Natural killer cell (primary cell): ENCODE measurements at regions not wholly inside any gene's neighbourhood (a gene's known extent, or its start where the extent isn't known, plus 50 kb on each side); places are given as distances from the start of the nearest gene placed in this dataset.

Experiments used
- ATAC-seq, 3 donors: fragments of 150-1000 bp in 2 of 3; fragments of 200-7000 bp in 1 of 3; cut with Tn5 transposase; 1 replicate in 1 of 3; 2 replicates in 2 of 3; pipeline ENCODE4 v1.10.0; 2021; ENCODE audit warnings: mild to moderate bottlenecking in 2 of 3, moderate library complexity in 2 of 3
- DNase-seq, 2 donors: peaks; one replicate each; pipeline versions ENCODE4 v3.0.0 to v3.0.0-alpha.2; 2013 to 2021; ENCODE audit warnings: mixed read lengths in 1 of 2
- H3K27ac ChIP-seq: one replicate; pipeline ENCODE4 v1.5.1; 2013; ENCODE audit warnings: mild to moderate bottlenecking, low read length
- H3K27me3 ChIP-seq: one replicate; pipeline ENCODE4 v1.6.1; 2013; ENCODE audit warnings: low read length; ENCODE audit not compliant: control insufficient read depth, insufficient read depth
- H3K36me3 ChIP-seq: one replicate; pipeline ENCODE4 v1.6.1; 2013; ENCODE audit warnings: low read length; ENCODE audit not compliant: control insufficient read depth, insufficient read depth
- H3K4me1 ChIP-seq: one replicate; pipeline ENCODE4 v1.6.1; 2013; ENCODE audit warnings: low read length; ENCODE audit not compliant: control insufficient read depth, insufficient read depth
- H3K4me3 ChIP-seq: one replicate; pipeline ENCODE4 v1.5.1; 2013; ENCODE audit warnings: low read length
- H3K9me3 ChIP-seq: one replicate; pipeline ENCODE4 v1.6.1; 2013; ENCODE audit warnings: low read length; ENCODE audit not compliant: control insufficient read depth, insufficient read depth
- H3K27ac Mint-ChIP-seq, 2 donors: one replicate each; pipeline ENCODE4 v1.8.0; 2022; ENCODE audit warnings: mild to moderate bottlenecking in 2 of 2, mixed read lengths in 2 of 2, moderate library complexity in 1 of 2
- H3K27me3 Mint-ChIP-seq, 2 donors: one replicate each; pipeline ENCODE4 v1.8.0; 2022; ENCODE audit warnings: low read depth in 2 of 2, mixed read lengths in 2 of 2
- H3K36me3 Mint-ChIP-seq: one replicate; pipeline ENCODE4 v1.8.0; 2022; ENCODE audit warnings: mixed read lengths
- H3K4me1 Mint-ChIP-seq, 2 donors: one replicate each; pipeline ENCODE4 v1.8.0; 2022; ENCODE audit warnings: mixed read lengths in 2 of 2
- H3K4me3 Mint-ChIP-seq: one replicate; pipeline ENCODE4 v1.8.0; 2022; ENCODE audit warnings: mild to moderate bottlenecking, moderate library complexity, mixed read lengths
- H3K9me3 Mint-ChIP-seq, 2 donors: one replicate each; pipeline ENCODE4 v1.8.0; 2022; ENCODE audit warnings: mixed read lengths in 2 of 2
- CTCF ChIP-seq: fragments of 200-600 bp; IDR thresholded peaks from one replicate; pipeline ENCODE4 v1.8.0; 2022; ENCODE audit warnings: antibody characterized with exemption
- WGBS: methylation state at CpG from one replicate; pipeline ENCODE4 v1.1.7; 2013; ENCODE audit warnings: missing lambda C conversion rate; ENCODE audit not compliant: insufficient coverage; 5-methylcytosine and 5-hydroxymethylcytosine counted together
- intact Hi-C: fragments of 100-400 bp; cut with micrococcal nuclease; formaldehyde crosslinking; loops from one replicate; pipeline ENCODE4 v1.14.2; 2022

DNA sequence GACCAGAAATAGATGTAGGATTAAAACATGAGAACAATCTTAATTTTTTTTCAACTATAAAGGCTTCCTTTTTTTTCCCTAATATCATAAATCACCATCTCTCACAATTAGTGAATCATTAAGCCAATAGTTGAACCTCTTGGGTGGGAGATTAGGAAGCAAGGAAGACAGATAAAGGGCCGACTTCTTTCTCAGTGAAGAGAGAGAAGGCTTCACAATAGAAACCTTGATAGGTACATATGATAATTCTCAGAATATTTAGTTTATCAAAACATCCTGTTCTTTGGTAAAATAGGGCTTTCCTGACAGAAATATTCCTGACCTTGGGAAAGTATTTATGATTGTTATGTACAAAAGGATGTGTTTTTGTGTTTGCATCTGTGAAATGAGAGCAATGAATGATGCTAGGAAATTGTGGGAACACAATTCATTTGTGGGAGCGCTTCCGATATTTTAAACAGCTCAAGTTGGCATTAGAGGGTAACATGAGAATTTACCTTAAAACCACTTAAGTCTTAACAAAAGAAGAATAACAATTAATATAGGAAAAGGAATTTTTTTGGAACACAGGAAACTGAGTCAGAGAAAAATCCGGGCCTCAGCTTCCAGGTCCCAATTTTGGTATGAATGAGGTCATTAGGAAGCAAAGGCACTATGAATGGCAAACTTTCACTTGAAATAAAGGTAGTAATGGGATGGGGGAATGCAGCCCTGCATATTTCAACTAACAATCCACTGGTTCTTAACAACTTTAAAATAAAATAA is 263.2 kb upstream of the TGFBR2 start:
- DNase-seq (no peak), ATAC-seq (no peak)
- TF ChIP-seq CTCF: no peak
- Histone ChIP-seq H3K27ac (no peak overlapping the region), H3K4me1 (no peaks in the 10 kb centered on the region), H3K36me3 (no peaks in the 10 kb centered on the region), H3K9me3 (no peaks in the 10 kb centered on the region), H3K4me3 (no peak overlapping the region), H3K27me3 (no peaks in the 10 kb centered on the region)
- Mint-ChIP-seq H3K36me3 (no peaks in the 10 kb centered on the region), H3K9me3 (no peaks in the 10 kb centered on the region), H3K4me1 (peaks cover 8 to 10% of the 10 kb centered on the region in 2 donors), H3K27ac (no peak overlapping the region), H3K4me3 (no peak overlapping the region), H3K27me3 (peaks cover 0 to 16% of the 10 kb centered on the region in 2 donors)
- intact Hi-C loops: no loop called here
- WGBS: 78% methylated on average over 1 of the region's 4 CpGs

- Mint-ChIP-seq H3K27ac (no peak overlapping the region), H3K27me3 (peaks cover 0 to 16% of the 10 kb centered on the region in 2 donors), H3K4me1 (peaks cover 8 to 10% of the 10 kb centered on the region in 2 donors), H3K4me3 (no peak overlapping the region), H3K36me3 (no peaks in the 10 kb centered on the region), H3K9me3 (no peaks in the 10 kb centered on the region)
- no peak for ATAC-seq
- H3K9me3 ChIP-seq: no peaks in the 10 kb centered on the region
- no CpG with 5 or more reads among the region's 1 CpG for WGBS
- intact Hi-C loops: no loop called here
- no peak overlapping the region for H3K4me3 ChIP-seq
- H3K27me3 ChIP-seq: no peaks in the 10 kb centered on the region
- H3K36me3 ChIP-seq: no peaks in the 10 kb centered on the region
- H3K27ac ChIP-seq: no peak overlapping the region
- no peak for DNase-seq
- TF ChIP-seq CTCF: no peak
- no peaks in the 10 kb centered on the region for H3K4me1 ChIP-seq
These were observed 262.5 kb upstream of the TGFBR2 start for GRCh38 chr3:30343861-30344260.

DNA sequence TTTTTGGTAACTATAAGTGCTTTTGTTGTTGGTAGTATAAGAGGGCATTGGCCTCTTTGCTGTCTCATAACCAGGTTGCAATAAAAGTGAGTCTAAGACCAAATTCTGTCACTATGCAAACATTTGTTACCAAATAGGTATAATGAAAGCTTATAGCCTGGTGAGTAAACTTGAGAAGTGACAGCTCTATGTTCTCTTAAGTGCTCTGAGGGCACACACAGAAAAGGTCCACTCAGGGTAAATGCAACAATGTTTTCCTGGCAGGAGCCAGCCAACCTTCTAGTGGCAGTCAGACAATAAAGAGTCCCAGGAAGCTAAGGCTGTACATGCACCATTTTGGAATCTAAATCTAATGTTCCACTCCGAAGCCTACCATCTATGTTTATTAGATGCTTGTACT is 262.1 kb upstream of the TGFBR2 start:
- H3K36me3 ChIP-seq: no peaks in the 10 kb centered on the region
- peaks cover 8 to 10% of the 10 kb centered on the region in 2 donors for H3K4me1 Mint-ChIP-seq
- no peaks in the 10 kb centered on the region for H3K9me3 ChIP-seq
- no peak overlapping the region for H3K27ac Mint-ChIP-seq
- no peaks in the 10 kb centered on the region for H3K36me3 Mint-ChIP-seq
- H3K4me3 Mint-ChIP-seq: no peak overlapping the region
- DNase-seq: no peak
- H3K27me3 Mint-ChIP-seq: peaks cover 0 to 16% of the 10 kb centered on the region in 2 donors
- no peaks in the 10 kb centered on the region for H3K4me1 ChIP-seq
- WGBS: no CpG with 5 or more reads among the region's 1 CpG
- H3K4me3 ChIP-seq: no peak overlapping the region
- intact Hi-C loops: no loop called here
- H3K9me3 Mint-ChIP-seq: no peaks in the 10 kb centered on the region
- H3K27ac ChIP-seq: no peak overlapping the region
- TF ChIP-seq CTCF: no peak
- H3K27me3 ChIP-seq: no peaks in the 10 kb centered on the region
- no peak for ATAC-seq

DNA sequence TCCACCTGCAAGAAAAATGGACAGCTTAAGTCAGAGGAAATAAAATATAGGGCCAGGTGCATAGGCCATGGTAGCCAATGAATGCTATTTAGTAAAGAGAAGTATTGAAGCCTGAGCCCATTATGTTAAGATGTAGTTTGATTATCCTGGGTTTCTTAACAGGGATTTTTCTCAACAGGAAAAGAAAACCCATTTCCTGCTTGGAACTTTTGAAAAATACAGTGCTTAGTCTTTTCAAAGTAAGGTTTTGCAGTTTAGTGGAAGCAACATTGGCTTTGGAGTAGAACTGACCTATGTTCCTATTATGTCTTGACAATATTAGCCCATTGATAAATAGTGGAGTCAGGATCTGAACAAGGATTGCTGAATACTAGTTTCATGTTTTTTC is 259.5 kb upstream of the TGFBR2 start:
- intact Hi-C loops: no loop called here
- Histone ChIP-seq H3K9me3 (no peaks in the 10 kb centered on the region), H3K27ac (no peak overlapping the region), H3K36me3 (no peaks in the 10 kb centered on the region), H3K4me3 (no peak overlapping the region), H3K4me1 (no peaks in the 10 kb centered on the region), H3K27me3 (no peaks in the 10 kb centered on the region)
- peaks cover 3 to 25% of the 10 kb centered on the region in 2 donors for H3K27me3 Mint-ChIP-seq
- no peak for TF ChIP-seq CTCF
- no peak overlapping the region for H3K4me3 Mint-ChIP-seq
- H3K9me3 Mint-ChIP-seq: no peaks in the 10 kb centered on the region
- DNase-seq: no peak
- no peaks in the 10 kb centered on the region for H3K36me3 Mint-ChIP-seq
- peaks cover 15 to 16% of the 10 kb centered on the region in 2 donors for H3K4me1 Mint-ChIP-seq
- no peak overlapping the region for H3K27ac Mint-ChIP-seq
- ATAC-seq: no peak
